ENCODE measurements at regions not wholly inside any gene's neighbourhood (a gene's known extent, or its start where the extent isn't known, plus 50 kb on each side); places are given as distances from the start of the nearest gene placed in this dataset.
"Not testable (repeated sequence)": the region's sequence is repeated elsewhere in the genome, so short reads cannot be mapped to it uniquely, and the experiment has no call there.

GRCh38 chr15:101965353-101965752, 153.4 kb downstream of the OR4F15 start:
- TF ChIP-seq EZH2 (IDR thresholded peaks at IDR 0.05; ENCODE audit: low read length, unreplicated experiment); CTCF (conservative IDR thresholded peaks at IDR 0.05; ENCODE audit: low read depth, low read length): not testable (repeated sequence)

Measured in PC-3 (cell line).